ENCODE measurements at regions not wholly inside any gene's neighbourhood (a gene's known extent, or its start where the extent isn't known, plus 50 kb on each side); places are given as distances from the start of the nearest gene placed in this dataset.

- no peak for TF ChIP-seq POLR2AphosphoS5 (IDR thresholded peaks at IDR 0.05; ENCODE audit: low read depth, low read length)
- TF ChIP-seq, protein P1, sequence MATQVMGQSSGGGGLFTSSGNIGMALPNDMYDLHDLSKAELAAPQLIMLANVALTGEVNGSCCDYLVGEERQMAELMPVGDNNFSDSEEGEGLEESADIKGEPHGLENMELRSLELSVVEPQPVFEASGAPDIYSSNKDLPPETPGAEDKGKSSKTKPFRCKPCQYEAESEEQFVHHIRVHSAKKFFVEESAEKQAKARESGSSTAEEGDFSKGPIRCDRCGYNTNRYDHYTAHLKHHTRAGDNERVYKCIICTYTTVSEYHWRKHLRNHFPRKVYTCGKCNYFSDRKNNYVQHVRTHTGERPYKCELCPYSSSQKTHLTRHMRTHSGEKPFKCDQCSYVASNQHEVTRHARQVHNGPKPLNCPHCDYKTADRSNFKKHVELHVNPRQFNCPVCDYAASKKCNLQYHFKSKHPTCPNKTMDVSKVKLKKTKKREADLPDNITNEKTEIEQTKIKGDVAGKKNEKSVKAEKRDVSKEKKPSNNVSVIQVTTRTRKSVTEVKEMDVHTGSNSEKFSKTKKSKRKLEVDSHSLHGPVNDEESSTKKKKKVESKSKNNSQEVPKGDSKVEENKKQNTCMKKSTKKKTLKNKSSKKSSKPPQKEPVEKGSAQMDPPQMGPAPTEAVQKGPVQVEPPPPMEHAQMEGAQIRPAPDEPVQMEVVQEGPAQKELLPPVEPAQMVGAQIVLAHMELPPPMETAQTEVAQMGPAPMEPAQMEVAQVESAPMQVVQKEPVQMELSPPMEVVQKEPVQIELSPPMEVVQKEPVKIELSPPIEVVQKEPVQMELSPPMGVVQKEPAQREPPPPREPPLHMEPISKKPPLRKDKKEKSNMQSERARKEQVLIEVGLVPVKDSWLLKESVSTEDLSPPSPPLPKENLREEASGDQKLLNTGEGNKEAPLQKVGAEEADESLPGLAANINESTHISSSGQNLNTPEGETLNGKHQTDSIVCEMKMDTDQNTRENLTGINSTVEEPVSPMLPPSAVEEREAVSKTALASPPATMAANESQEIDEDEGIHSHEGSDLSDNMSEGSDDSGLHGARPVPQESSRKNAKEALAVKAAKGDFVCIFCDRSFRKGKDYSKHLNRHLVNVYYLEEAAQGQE (IDR thresholded peaks at IDR 0.05; ENCODE audit: insufficient read depth in 1 of 2, low read depth in 2 of 2, low read length in 2 of 2): no peak
- no peak for TF ChIP-seq SIN3A (IDR thresholded peaks at IDR 0.05; ENCODE audit: borderline replicate concordance, insufficient read depth, low read length)
- no peak for TF ChIP-seq FOXP2 (optimal IDR thresholded peaks at IDR 0.05; ENCODE audit: borderline replicate concordance, extremely low read depth, extremely low read length, insufficient read depth)
- no peak for TF ChIP-seq TAF1 (IDR thresholded peaks at IDR 0.05; ENCODE audit: borderline replicate concordance, insufficient read depth, low read length)
Measured at GRCh38 chr13:97559981-97560380, 126.0 kb downstream of the RAP2A start.

DNA sequence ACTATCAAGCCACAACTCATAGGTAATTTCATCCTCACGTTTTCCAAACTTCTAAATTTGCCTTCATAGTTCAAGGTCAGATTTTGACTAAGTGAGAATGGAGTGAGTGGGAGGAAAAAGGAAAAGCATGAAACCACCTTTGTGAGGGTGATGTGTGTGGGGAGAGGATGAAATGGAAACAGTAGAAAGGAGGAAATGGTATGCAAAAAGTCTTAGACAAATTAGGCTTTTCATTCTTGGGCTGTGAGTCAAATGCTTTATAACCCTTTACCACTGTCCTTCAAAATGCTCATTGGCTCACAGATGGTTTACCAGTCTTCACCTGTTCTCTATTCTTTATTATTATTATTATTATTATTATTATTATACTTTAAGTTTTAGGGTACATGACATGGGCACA lies 127.2 kb downstream of the RAP2A start:
- TF ChIP-seq SIN3A (IDR thresholded peaks at IDR 0.05; ENCODE audit: borderline replicate concordance, insufficient read depth, low read length) (no peak), FOXP2 (optimal IDR thresholded peaks at IDR 0.05; ENCODE audit: borderline replicate concordance, extremely low read depth, extremely low read length, insufficient read depth) (no peak), TAF1 (IDR thresholded peaks at IDR 0.05; ENCODE audit: borderline replicate concordance, insufficient read depth, low read length) (no peak), POLR2AphosphoS5 (IDR thresholded peaks at IDR 0.05; ENCODE audit: low read depth, low read length) (no peak)
- TF ChIP-seq, protein P1 (IDR thresholded peaks at IDR 0.05; ENCODE audit: insufficient read depth in 1 of 2, low read depth in 2 of 2, low read length in 2 of 2): no peak

GRCh38 chr13:97562962-97563361 lies 129.0 kb downstream of the RAP2A start:
- TF ChIP-seq POLR2AphosphoS5 (IDR thresholded peaks at IDR 0.05; ENCODE audit: low read depth, low read length): no peak
- TF ChIP-seq TAF1 (IDR thresholded peaks at IDR 0.05; ENCODE audit: borderline replicate concordance, insufficient read depth, low read length): no peak
- TF ChIP-seq, protein P1 (IDR thresholded peaks at IDR 0.05; ENCODE audit: insufficient read depth in 1 of 2, low read depth in 2 of 2, low read length in 2 of 2): no peak
- no peak for TF ChIP-seq SIN3A (IDR thresholded peaks at IDR 0.05; ENCODE audit: borderline replicate concordance, insufficient read depth, low read length)
- no peak for TF ChIP-seq FOXP2 (optimal IDR thresholded peaks at IDR 0.05; ENCODE audit: borderline replicate concordance, extremely low read depth, extremely low read length, insufficient read depth)

DNA sequence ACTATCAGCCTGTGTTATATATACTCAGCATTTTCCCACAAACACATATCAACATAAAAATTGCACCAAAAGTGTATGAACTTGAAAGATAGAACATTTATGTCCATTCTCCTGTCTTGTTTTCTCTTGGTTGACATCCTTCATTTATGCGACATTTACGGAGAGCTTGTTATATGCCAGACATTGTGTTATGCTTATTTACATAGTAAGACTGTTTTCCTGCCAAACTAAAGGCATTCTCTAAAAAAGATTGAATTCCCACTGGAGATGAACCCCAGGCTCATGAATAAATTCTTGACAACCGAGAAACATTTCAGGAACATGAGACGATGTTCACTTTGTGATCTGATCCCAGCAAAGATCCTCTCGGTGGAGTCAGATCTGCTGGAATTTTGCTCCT lies 131.0 kb downstream of the RAP2A start:
- TF ChIP-seq FOXP2 (optimal IDR thresholded peaks at IDR 0.05; ENCODE audit: borderline replicate concordance, extremely low read depth, extremely low read length, insufficient read depth): no peak
- no peak for TF ChIP-seq TAF1 (IDR thresholded peaks at IDR 0.05; ENCODE audit: borderline replicate concordance, insufficient read depth, low read length)
- TF ChIP-seq, protein P1 (IDR thresholded peaks at IDR 0.05; ENCODE audit: insufficient read depth in 1 of 2, low read depth in 2 of 2, low read length in 2 of 2): no peak
- no peak for TF ChIP-seq SIN3A (IDR thresholded peaks at IDR 0.05; ENCODE audit: borderline replicate concordance, insufficient read depth, low read length)
- no peak for TF ChIP-seq POLR2AphosphoS5 (IDR thresholded peaks at IDR 0.05; ENCODE audit: low read depth, low read length)

GRCh38 chr13:97565906-97566305 lies 131.9 kb downstream of the RAP2A start:
- TF ChIP-seq FOXP2 (optimal IDR thresholded peaks at IDR 0.05; ENCODE audit: borderline replicate concordance, extremely low read depth, extremely low read length, insufficient read depth): no peak

All from PFSK-1 (cell line).